NCI-H1105 (cell line): ENCODE measurements at regions not wholly inside any gene's neighbourhood (a gene's known extent, or its start where the extent isn't known, plus 50 kb on each side); places are given as distances from the start of the nearest gene placed in this dataset.

ENCODE experiments used
- DNase-seq: peaks from one replicate; lab custom pipeline; 2025; lab: John Stamatoyannopoulos, UW

DNA sequence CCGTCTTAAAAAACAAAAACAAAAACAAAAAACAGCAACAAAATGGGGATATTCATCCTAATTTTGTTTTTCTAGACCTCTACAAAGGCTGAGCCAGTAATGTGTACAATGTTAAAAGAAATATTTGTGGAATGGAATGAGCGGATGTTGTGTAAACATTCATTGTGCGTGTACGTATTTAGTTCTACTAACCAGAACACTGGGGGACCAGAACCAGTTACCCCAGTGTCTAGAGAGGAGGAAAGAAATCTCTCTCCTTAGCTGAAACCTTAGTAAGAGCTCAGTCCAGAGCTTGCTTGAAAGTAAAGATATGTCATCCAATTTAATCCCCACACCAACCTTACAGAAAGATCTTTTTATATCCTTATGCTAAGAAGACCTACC, 106.7 kb upstream of the CPEB4 start:
- DNase-seq = no peak

DNA sequence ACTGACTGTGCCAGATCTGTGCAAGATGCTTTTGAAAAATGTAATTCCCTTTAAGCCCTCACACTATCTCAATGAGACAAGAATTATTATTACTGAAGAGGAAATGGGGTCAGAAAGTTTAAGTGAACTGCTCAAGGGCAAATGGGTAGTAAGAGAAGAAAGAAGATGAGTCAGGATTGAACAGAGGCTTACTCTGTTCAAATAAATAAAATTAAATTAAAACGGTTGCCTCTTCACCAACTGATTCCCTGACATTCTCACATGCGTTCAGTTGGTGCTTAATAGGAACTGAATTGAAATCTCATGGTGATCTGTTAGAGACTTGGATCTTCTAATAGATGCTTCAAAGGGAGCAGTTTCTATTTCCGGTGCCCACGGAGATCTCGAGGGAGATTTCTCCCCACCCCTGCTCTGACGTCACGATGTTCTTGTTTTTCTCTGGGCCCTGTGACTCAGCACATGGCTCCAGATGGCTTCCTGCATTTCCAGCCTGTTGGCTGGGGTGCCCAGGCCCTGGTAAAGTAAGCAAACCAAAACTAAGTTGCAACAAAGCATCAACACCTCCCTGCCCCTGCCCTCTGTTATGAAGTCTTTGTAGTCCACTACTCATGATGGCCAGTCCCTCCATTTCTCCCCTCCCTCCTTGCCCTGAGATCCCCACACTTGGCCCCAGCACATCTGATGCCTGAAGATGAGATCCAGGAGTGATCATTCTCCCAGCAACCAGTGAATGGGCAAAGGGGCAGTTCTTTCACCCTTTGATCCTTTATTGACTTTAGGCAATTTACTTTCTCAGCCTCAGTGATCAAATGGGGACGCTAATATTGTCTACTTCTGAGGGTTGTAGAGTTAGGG, 106.1 kb upstream of the CPEB4 start:
- DNase-seq = no peak

DNA sequence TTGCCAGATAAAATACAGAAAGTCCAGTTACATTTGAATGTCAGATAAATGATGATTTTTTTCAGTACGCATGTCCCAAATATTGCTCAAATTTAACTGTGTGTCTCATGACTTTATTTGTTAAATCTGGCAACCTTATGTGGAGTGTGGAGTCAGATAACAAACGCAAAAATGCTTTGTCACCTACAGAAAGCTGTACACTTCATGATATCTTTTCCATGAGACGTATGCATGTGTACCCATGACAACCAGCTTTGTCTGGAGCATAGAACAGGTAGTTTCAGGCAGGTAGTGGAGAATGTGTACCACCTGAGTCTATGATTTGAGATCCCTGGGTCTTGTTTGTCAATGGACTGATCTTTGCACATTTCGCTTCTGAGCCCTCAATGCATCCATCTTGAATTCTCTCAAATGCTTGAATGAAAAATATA, 105.5 kb upstream of the CPEB4 start:
- no peak for DNase-seq

DNA sequence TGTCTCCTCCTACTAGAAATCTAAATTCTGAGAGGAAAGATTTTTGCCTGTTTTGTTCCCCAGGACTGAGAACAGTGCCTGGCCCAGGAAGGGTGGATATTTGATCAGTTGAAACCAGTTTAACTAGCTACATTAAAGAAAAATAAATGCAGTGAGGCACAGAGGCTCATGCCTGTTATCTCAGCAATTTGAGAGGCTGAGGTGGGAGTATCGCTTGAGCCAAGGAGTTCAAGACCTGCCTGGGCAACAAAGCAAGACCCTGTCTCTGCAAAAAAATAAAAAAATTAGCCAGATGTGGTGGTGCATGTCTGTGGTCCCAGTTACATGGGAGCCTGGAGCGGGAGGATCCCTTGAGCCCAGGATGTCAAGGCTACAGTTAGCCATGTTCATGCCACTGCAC, 104.8 kb upstream of the CPEB4 start:
- DNase-seq = no peak

DNA sequence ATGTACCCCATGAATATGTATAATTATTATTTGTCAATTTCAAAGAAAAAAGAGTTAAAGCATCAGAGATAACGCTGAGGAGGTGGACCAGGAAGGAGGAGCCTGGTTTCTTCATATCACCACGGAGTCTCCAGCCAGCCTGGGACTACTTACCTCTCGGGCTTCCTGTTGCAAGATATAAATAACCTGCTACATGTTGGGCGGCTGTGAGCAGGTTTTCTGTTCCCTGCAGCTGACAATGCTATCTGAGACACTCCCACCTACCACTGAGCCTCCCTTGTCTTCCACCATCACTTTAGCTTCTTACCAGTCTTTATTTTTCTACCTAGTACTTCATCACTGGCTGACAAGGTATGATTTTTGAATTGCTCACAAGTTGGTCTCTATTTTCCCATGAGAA, 102.7 kb upstream of the CPEB4 start:
- DNase-seq = no peak

DNA sequence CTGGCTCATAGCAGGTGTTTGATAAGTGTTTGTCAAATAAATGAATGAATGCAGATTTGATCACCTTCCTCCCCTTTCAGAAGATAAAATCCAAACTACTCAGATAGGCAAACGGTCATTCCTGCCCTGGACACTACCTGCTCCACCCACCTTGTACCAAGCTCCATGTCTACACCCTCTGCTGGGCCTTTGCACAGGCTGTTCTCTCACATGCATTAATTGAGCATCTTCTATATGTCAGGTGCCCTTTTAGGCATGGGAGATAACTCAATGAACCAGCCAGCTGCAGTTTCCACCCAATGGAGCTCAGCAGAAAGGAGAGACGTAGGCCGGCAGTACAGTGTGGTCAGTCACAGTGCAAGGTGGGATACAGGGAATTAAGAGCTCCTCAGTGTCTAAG, 102.3 kb upstream of the CPEB4 start:
- no peak for DNase-seq

DNA sequence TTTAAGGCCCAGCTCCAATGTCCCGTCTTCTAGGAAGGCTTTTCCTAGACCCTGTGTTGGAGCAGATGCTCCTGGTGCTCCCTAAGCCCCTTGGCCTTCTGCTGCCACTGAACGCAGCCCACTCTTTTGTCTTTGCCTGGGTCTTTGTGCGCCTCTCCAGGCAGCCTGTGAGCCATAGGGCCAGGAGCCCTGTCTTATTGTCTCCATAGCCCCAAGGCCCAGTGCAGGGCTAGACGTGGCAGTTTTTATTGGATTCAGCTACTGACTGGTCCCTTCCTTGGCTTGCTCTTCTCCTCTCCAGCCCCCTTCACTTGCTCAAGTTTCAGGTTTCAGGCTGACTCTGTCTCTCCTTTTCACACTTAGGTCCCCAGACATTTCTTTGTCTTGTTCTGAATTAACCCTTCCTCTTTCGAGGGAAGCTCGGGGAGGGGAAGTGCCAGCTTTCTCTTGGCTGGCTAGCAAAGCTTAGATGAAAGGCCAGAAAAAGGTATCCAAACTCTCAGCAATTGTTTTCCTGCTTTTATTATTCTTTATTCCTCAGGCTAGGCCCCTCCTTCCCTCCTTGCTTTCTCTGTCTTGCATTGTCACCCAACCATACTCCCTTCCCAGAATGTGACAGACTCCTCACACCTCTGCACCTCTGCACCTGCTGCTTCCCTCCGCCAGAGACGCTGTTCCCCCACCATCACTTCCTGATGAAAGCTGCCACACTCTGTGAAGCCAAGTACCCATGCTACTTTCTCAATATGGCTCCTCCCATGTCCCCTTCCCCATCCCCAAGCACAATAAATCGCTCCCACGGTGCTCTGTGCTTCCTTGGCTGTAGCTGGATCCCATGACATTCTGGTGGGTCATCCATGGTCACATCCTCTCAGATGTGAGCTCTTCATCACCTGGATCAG, 101.6 kb upstream of the CPEB4 start:
- no peak for DNase-seq

- no peak for DNase-seq
Observed at GRCh38 chr5:173789031-173789920, 98.9 kb upstream of the CPEB4 start.

DNA sequence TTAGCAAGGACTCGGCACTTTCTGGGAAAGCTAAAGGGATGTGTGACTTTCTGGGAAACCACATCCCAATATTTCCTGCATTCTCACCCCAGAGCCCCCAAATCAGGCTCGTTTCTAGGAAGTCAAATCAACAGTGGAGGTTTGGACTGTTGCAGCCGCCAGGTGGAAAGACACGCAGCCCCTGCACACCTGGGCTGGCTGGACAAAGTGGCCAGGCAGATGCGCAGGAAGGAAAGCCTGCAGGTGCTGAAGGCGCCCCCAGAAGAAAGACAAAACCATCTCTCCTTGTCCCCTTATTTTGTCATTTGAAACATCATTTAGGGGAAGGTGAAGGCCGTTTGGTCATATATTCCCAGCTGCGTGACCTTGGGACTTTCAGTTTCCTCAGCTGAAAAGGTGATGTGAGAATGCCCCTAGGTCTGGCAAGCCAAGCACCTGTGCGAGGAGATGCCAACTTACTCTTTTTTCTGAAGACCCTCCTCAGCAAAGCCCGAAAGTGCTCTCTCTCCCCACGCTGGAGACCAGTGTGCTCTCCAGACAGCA, 97.9 kb upstream of the CPEB4 start:
- DNase-seq = no peak

- no peak for DNase-seq
Observed at GRCh38 chr5:173790836-173791546, 97.2 kb upstream of the CPEB4 start.

DNA sequence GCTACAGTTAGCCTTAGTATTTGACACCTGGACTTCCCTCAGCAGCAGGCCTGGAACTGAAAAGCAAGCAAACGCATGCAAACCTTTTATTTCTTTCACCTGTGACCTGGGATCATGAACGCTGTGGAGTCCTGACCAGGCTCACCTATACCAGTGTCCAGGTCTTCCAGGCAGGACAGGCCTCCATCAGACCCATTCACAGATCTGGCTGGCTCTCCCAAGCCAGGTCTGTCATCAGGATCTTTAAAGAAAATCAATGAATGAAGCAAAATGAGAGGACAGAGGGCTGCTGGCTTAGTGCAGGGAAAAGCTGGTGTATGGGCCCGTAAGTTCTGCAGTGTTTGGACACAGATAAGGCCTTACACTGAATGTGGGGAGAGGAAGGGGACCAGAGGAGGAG, 96.3 kb upstream of the CPEB4 start:
- no peak for DNase-seq

GRCh38 chr5:173792781-173793547, 95.2 kb upstream of the CPEB4 start:
- no peak for DNase-seq

GRCh38 chr5:173793648-173794548, 94.3 kb upstream of the CPEB4 start:
- DNase-seq = no peak

DNA sequence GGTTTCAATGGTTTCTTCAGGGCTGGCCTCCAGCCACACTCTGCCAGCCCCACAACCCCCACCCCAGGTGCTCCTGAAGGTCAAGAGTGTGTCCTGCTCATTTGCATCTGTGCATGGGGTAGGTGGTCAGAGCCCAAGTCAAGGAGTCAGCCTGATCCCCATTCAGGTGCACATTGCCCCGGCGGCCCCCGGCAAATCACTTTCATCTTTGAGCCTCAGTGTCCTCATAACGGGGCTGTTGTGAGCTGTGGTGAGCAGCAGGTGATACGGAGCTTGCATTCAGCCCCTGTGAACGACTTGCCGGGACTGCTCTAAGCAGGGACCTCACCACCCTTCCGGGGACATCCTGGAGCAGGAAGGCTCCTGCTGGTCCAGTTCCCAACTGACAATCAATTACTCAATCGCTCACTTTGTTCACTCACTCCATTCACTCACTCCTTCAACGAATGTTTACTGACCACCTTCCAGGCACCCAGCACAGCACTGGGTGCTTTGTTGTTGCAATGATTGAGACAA, 93.2 kb upstream of the CPEB4 start:
- no peak for DNase-seq

DNA sequence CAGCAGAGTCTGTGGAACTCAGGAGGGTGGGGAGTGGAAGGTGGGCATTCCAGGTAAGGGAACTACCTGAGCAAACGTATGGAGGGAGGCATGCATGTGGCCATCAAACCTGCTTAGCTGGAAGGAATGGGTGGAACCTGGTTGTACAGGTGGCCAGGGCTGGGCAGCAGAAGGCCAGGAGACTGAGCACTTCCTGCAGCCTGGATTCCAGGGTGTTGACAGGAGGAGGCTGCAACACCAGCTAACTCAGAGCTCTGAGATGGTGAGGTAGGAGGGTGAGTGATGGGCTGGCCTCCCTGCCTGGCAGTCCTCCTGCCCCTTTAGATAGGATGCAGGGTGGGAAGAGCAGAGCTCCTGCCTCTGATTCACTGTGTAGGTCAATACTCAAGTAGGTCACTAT, 92.5 kb upstream of the CPEB4 start:
- no peak for DNase-seq

DNA sequence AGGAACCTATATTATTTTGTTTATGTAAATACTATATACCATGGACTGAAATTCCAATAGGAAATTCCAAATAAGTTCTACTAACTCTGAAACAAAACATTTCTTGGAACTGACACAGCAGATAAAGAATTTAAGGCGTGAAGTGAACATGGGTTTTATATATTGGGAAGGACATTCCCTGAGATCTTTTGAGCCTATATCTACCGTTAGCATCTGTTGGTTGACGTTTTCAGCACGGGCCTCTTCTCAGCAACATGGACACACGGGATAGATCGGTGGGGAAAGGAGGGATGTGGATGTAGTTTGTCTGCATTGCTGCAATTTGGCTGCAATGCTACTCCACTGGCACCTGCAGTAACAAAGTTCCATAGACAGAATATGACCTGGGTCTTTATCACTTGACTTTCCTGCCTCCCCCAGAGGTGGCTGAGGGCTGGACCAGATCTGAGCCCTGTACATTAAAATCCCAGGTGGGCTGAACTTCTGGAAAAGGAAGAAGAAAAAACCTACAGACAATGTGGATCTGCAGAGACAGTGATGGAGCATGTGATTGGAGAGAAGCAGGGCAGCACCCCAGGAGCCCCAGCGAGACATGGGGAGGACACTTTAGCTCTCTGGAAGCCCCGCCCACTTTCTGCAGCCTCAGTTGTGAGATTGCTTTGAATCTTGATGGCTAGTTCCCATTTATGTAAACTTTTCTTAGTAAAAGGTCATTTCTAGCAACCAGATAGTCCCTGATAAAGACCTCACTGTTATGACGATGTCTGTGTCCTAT, 91.2 kb upstream of the CPEB4 start:
- no peak for DNase-seq

DNA sequence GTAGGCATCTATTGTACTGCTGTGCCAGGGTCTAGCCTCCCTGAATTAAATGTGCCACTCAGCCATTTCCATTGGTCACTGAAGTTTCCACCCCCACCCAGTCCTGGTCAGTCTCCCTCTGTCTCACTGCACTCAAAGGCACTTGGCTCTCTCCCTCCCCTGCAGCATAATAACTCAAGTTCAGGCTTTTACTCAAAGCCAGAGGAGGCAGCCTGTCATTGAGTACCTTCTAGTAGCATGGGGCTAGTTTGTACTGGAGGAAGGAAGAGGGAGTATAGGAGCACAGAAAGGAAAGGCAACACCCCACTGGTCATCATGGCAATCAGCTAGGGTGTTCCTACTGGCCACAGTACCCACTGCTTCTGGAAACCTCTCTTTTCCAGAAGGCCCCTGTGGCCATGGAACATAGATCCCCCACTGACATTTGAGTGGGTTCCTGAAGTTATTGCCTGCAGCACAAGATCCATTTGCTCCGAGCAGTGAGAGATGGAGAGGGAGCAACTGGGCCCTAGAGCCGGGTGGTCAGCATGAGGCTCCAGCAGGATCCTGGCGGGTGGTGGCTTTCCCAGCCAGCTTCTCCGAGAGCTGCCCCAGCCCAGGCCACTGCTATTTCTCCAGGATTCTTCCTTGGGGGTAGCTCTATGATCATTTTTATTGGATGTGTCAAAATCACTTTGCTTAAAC, 89.9 kb upstream of the CPEB4 start:
- DNase-seq = no peak

DNA sequence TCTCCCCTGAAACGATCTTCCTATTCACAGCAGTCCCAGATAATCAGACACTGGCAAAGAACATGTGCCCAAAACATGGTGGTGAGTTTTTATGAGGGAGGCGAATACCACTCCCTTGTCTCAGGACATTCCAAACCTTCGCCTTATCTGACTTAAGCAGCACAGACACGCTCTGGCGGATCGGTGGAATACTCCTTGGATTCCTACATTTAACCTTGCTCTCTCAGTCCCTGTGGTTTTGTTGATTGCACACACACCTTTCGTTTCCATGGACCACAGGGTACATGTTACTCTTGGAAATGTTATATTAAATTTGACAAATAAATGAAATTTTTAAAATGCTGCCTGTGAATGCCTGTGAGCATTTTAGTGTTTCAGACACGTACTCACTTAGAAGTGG, 87.8 kb upstream of the CPEB4 start:
- no peak for DNase-seq
